Activated CD4-positive, alpha-beta T cell treated with anti-CD3 and anti-CD28 coated beads for 36 hours (primary cell): ENCODE measurements at regions not wholly inside any gene's neighbourhood (a gene's known extent, or its start where the extent isn't known, plus 50 kb on each side); places are given as distances from the start of the nearest gene placed in this dataset.

Experiments used
- ATAC-seq: fragments of 200-7000 bp; cut with Tn5 transposase; one replicate; pipeline ENCODE4 v1.10.0; 2021; ENCODE audit warnings: mild to moderate bottlenecking, moderate library complexity
- CTCF ChIA-PET: fragments of 350-600 bp; sonication (Branson Sonifier 250); formaldehyde crosslinking; loops from one replicate; lab custom pipeline; 2021; ENCODE audit warnings: antibody characterized with exemption; lab: Charles Lee
- POLR2A ChIA-PET: fragments of 350-600 bp; sonication (Branson Sonifier 250); formaldehyde crosslinking; loops from one replicate; lab custom pipeline; 2021; ENCODE audit warnings: antibody characterized with exemption, inconsistent platforms; lab: Charles Lee
- DNase-seq: peaks from one replicate; pipeline ENCODE4 v3.0.0-alpha.2; 2020
- H3K27ac Mint-ChIP-seq: one replicate; pipeline ENCODE4 v1.8.0; 2021; ENCODE audit warnings: mixed read lengths
- H3K27me3 Mint-ChIP-seq: one replicate; pipeline ENCODE4 v1.8.0; 2021; ENCODE audit warnings: mixed read lengths
- H3K36me3 Mint-ChIP-seq: one replicate; pipeline ENCODE4 v1.8.0; 2021; ENCODE audit warnings: low read depth, mixed read lengths
- H3K4me1 Mint-ChIP-seq: one replicate; pipeline ENCODE4 v1.8.0; 2021; ENCODE audit warnings: mixed read lengths
- H3K4me3 Mint-ChIP-seq: one replicate; pipeline ENCODE4 v1.8.0; 2021; ENCODE audit warnings: mild to moderate bottlenecking, moderate library complexity, mixed read lengths
- H3K9me3 Mint-ChIP-seq: one replicate; pipeline ENCODE4 v1.8.0; 2021; ENCODE audit warnings: low read depth, mixed read lengths
- intact Hi-C, 2 experiments: fragments of 100-400 bp; cut with DNase I in 1 of 2; cut with micrococcal nuclease in 1 of 2; formaldehyde crosslinking; loops; one replicate each; pipeline versions ENCODE4 v1.14.2 to v1.15.1; 2022 to 2024; cut with DNase I, micrococcal nuclease

DNA sequence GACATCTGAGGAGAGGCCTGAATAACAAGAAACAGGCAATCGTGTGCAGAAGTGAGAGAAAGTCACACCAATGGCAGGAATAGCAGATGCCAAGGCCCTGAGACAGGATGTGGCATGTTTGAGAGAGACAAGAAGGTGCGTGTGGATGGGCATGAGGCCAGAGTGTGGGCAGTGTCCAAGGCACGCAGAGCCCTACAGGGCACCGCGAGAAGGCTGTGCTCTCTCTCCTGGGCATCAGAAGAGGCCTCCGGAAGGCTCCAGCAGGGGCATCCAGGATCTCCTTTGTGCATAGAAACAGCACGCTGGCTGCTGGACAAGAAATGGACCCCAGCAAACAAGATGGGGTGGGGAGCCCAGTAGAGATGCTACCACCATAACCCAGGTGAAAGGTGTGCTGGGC, 239.0 kb upstream of the RAB6C start:
- DNase-seq, result no peak
- no peak overlapping the region for H3K4me3 Mint-ChIP-seq
- no peaks in the 10 kb centered on the region for H3K4me1 Mint-ChIP-seq
- ChIA-PET POLR2A (no interaction called here), CTCF (no interaction called here)
- no peak for ATAC-seq
- no peaks in the 10 kb centered on the region for H3K27me3 Mint-ChIP-seq
- intact Hi-C loops, result no loop called here
- no peaks in the 10 kb centered on the region for H3K9me3 Mint-ChIP-seq
- no peaks in the 10 kb centered on the region for H3K36me3 Mint-ChIP-seq
- H3K27ac Mint-ChIP-seq, result no peak overlapping the region

DNA sequence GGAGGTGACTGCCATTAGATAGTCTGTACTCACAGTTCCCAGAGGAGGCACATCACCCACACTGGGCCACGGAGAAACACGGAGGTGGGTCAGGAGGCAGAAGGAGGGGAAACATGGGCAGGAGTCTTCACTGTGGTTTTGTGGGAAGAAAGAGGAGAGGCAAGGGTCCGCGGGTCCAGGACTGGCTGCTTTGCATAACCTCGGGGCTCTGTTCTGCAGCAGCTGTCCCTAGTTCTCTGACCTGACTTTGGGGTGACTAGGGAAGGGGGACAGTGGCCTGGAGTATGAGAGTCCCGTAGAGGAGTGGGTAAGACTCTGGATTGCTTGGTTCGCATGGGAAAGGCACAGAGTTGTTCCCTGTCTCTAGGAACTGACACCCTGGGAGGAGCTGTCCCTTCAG, 238.3 kb upstream of the RAB6C start:
- intact Hi-C loops, result no loop called here
- no peak overlapping the region for H3K27ac Mint-ChIP-seq
- H3K27me3 Mint-ChIP-seq, result peaks cover 3% of the 10 kb centered on the region
- ChIA-PET CTCF (interaction anchor here (0.6 kb wide), 1 partner anchor 1413 kb away, joined by 3 read pairs; no protein-coding TSS in a partner anchor), POLR2A (no interaction called here)
- H3K4me1 Mint-ChIP-seq, result no peaks in the 10 kb centered on the region
- DNase-seq (no peak), ATAC-seq (no peak)
- H3K4me3 Mint-ChIP-seq, result no peak overlapping the region
- H3K36me3 Mint-ChIP-seq, result no peaks in the 10 kb centered on the region
- H3K9me3 Mint-ChIP-seq, result no peaks in the 10 kb centered on the region

- ATAC-seq (no peak), DNase-seq (no peak)
- no peak overlapping the region for H3K27ac Mint-ChIP-seq
- ChIA-PET POLR2A (no interaction called here), CTCF (interaction anchor here (0.6 kb wide), 1 partner anchor 1413 kb away, joined by 3 read pairs; no protein-coding TSS in a partner anchor)
- no peaks in the 10 kb centered on the region for H3K36me3 Mint-ChIP-seq
- peaks cover 7% of the 10 kb centered on the region for H3K27me3 Mint-ChIP-seq
- no peak overlapping the region for H3K4me3 Mint-ChIP-seq
- H3K4me1 Mint-ChIP-seq, result no peaks in the 10 kb centered on the region
- intact Hi-C loops, result no loop called here
- H3K9me3 Mint-ChIP-seq, result no peaks in the 10 kb centered on the region
Measured at GRCh38 chr2:129741623-129742022, 237.8 kb upstream of the RAB6C start.

- POLR2A ChIA-PET, result no interaction called here
- no peaks in the 10 kb centered on the region for H3K36me3 Mint-ChIP-seq
- DNase-seq (no peak), ATAC-seq (no peak)
- H3K27ac Mint-ChIP-seq, result no peak overlapping the region
- CTCF ChIA-PET, result no interaction called here
- H3K4me1 Mint-ChIP-seq, result no peaks in the 10 kb centered on the region
- no peak overlapping the region for H3K4me3 Mint-ChIP-seq
- intact Hi-C loops, result no loop called here
- peaks cover 11% of the 10 kb centered on the region for H3K27me3 Mint-ChIP-seq
- no peaks in the 10 kb centered on the region for H3K9me3 Mint-ChIP-seq
Measured at GRCh38 chr2:129742415-129743180, 236.9 kb upstream of the RAB6C start.

DNA sequence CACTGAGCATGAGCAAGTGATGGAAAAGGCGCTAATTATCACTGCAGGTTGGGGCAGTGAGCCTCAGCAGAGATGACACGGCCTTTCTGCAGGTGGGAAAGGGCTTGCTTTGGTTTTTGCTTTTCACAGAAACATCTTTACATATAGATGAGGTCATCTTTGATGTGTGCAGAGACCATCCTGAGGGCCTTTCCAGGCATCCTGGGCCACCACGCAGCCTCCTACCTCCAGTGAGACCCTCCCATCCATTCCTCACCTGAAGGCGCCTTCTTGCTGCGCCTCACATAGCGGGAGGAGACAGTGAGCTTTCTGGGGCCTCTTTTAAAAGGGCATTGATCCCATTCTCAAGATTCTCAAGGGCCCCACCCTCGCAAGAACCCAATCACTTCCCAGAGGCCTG, 235.3 kb upstream of the RAB6C start:
- H3K36me3 Mint-ChIP-seq, result no peaks in the 10 kb centered on the region
- ATAC-seq, result no peak
- POLR2A ChIA-PET, result no interaction called here

DNA sequence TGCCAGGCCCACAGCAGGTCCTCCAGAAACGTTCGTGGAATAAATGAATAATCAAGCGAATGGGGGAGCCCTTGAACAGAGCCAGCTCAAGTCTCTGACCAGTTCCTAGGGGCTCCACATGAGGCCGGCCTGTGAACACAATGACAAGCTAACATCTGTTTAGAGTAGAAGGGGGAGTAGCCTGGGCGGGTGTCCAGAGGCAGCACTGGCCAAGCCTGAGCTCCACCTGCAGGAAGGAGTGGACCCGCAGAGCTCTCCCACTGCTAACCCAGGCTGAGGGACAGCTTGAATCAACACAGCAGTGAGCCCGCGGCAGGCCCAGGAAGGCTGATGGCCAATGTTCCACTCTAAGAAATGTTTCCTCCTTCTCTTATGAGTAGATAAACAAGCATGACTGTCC, 234.8 kb upstream of the RAB6C start:
- intact Hi-C loops, result no loop called here
- peaks cover 11% of the 10 kb centered on the region for H3K27me3 Mint-ChIP-seq
- CTCF ChIA-PET, result interaction anchor here (0.6 kb wide), 1 partner anchor 23 kb away, joined by 3 read pairs; no protein-coding TSS in a partner anchor
- no peaks in the 10 kb centered on the region for H3K36me3 Mint-ChIP-seq
- no peak for ATAC-seq
- no peaks in the 10 kb centered on the region for H3K4me1 Mint-ChIP-seq
- H3K9me3 Mint-ChIP-seq, result no peaks in the 10 kb centered on the region
- H3K27ac Mint-ChIP-seq, result no peak overlapping the region
- no peak overlapping the region for H3K4me3 Mint-ChIP-seq
- POLR2A ChIA-PET, result no interaction called here
- no peak for DNase-seq

More for the DNA sequence above, 235.3 kb upstream of the RAB6C start:
- H3K9me3 Mint-ChIP-seq, result no peaks in the 10 kb centered on the region
- CTCF ChIA-PET, result interaction anchor here (0.6 kb wide), 1 partner anchor 23 kb away, joined by 3 read pairs; no protein-coding TSS in a partner anchor
- peaks cover 11% of the 10 kb centered on the region for H3K27me3 Mint-ChIP-seq
- H3K4me3 Mint-ChIP-seq, result no peak overlapping the region
- DNase-seq, result no peak
- no peaks in the 10 kb centered on the region for H3K4me1 Mint-ChIP-seq
- intact Hi-C loops, result no loop called here
- no peak overlapping the region for H3K27ac Mint-ChIP-seq

DNA sequence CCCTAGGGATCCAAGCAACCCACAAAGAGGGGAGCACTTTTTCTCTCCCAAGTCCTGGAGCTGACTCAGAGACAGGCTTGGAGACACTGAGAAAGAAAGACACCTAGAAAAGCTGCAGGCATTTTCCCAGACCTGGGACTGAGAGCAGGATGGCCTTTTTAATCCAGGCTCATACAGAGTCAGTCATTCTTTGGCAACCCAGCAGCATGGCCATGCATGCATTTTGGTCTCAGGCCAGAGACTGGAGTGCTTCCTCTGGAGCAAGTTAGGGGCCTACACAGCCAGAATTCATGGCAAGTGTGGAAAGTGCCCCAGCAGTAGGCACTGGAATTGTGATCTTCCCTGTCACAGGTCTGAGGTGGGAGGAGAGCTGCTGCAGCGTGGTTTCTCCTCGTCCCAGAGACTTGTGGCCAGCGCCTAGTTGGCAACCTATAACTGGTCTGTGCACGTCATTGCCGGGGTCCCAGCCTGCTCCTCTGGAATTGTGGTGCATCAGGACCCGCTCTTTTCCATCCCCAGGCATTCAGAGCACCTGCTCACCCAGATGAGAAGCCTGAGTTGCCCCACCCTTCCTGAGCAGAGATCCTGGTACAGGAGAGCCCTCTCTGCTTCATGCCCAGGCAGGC, 231.9 kb upstream of the RAB6C start:
- CTCF ChIA-PET, result interaction anchor here (0.6 kb wide), 1 partner anchor 280 kb away, joined by 3 read pairs; no protein-coding TSS in a partner anchor
- ATAC-seq (no peak), DNase-seq (no peak)
- POLR2A ChIA-PET, result no interaction called here
- intact Hi-C loops, result no loop called here
- Mint-ChIP-seq H3K27me3 (peaks cover 11% of the 10 kb centered on the region), H3K4me3 (no peak overlapping the region), H3K27ac (no peak overlapping the region), H3K36me3 (no peaks in the 10 kb centered on the region), H3K4me1 (no peaks in the 10 kb centered on the region), H3K9me3 (no peaks in the 10 kb centered on the region)

- intact Hi-C loops, result no loop called here
- ChIA-PET POLR2A (no interaction called here), CTCF (interaction anchor here (0.6 kb wide), 1 partner anchor 281 kb away, joined by 3 read pairs; no protein-coding TSS in a partner anchor)
- ATAC-seq, result no peak
- no peaks in the 10 kb centered on the region for H3K36me3 Mint-ChIP-seq
- no peak overlapping the region for H3K27ac Mint-ChIP-seq
- H3K4me1 Mint-ChIP-seq, result no peaks in the 10 kb centered on the region
- H3K9me3 Mint-ChIP-seq, result no peaks in the 10 kb centered on the region
- H3K27me3 Mint-ChIP-seq, result peaks cover 11% of the 10 kb centered on the region
- DNase-seq, result no peak
- H3K4me3 Mint-ChIP-seq, result no peak overlapping the region
Measured at GRCh38 chr2:129748250-129748649, 231.2 kb upstream of the RAB6C start.

- Mint-ChIP-seq H3K4me3 (no peak overlapping the region), H3K9me3 (no peaks in the 10 kb centered on the region), H3K36me3 (no peaks in the 10 kb centered on the region), H3K27ac (no peak overlapping the region), H3K4me1 (no peaks in the 10 kb centered on the region), H3K27me3 (peaks cover 11% of the 10 kb centered on the region)
- no peak for DNase-seq
- POLR2A ChIA-PET, result interaction anchor here (0.7 kb wide), 1 partner anchor 178 kb away, joined by 3 read pairs; no protein-coding TSS in a partner anchor
- CTCF ChIA-PET, result no interaction called here
- no peak for ATAC-seq
- intact Hi-C loops, result no loop called here
Measured at GRCh38 chr2:129748653-129749052, 230.8 kb upstream of the RAB6C start.

DNA sequence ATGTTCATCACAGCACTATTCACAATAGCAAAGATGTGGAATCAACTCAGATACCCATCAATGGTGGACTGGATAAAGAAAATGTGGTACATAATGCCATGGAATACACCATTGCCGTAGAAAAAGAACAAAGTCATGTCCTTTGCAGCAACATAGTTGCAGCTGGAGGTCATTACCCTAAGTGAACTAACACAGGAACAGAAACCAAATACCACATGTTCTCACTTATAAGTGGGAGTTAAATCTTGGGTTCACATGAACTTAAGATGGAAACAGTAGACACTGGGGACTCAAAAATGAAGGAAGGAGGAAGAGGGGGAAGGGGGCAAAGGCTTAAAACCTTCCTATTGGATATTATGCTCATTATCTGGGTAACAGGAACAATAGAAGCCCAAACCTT, 228.1 kb upstream of the RAB6C start:
- peaks cover 5% of the 10 kb centered on the region for H3K27me3 Mint-ChIP-seq
- no peaks in the 10 kb centered on the region for H3K9me3 Mint-ChIP-seq
- no peaks in the 10 kb centered on the region for H3K36me3 Mint-ChIP-seq
- H3K27ac Mint-ChIP-seq, result no peak overlapping the region
- intact Hi-C loops, result no loop called here
- H3K4me1 Mint-ChIP-seq, result no peaks in the 10 kb centered on the region
- DNase-seq (no peak), ATAC-seq (no peak)
- POLR2A ChIA-PET, result no interaction called here
- H3K4me3 Mint-ChIP-seq, result no peak overlapping the region
- CTCF ChIA-PET, result no interaction called here

DNA sequence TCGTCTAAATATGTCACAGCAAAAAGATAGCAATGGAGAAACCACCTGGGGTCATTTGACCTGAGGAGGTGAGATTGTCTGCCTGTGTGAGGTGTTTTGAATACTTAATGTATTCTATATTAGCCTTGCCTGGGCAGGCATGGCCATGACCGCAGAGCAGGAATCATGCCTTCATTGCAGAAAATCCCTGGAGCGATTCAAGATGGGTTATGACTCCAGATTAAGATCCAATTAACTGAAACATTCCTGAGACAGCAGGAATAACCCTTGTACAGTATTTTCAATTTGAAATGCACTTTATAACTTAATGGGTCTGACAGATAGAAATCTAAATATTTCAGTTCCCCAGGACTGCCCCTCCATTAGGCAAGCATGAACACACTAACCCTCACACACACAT, 227.3 kb upstream of the RAB6C start:
- H3K27ac Mint-ChIP-seq, result no peak overlapping the region
- H3K9me3 Mint-ChIP-seq, result no peaks in the 10 kb centered on the region
- CTCF ChIA-PET, result no interaction called here

DNA sequence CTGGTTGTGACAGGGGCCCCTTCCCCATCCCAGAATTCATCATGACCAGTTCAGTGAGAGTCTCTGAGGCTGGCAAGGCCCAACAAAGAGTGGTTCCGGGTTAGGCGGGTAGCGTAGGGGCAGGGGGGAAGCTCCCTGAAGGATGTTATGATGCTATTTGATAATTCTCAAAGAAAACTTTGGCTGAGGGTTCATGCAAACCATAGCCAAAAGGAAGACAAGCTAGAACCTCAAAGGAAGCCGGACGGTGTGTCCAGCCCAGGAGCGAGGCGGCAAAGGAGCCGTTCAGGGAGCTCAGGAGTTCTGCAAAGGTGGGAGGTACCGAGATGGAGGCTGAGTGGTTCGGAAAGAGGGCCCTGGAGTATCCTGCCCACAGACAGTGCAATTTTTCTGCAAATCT, 226.8 kb upstream of the RAB6C start:
- Mint-ChIP-seq H3K27me3 (no peaks in the 10 kb centered on the region), H3K4me3 (no peak overlapping the region), H3K4me1 (no peaks in the 10 kb centered on the region), H3K36me3 (no peaks in the 10 kb centered on the region), H3K27ac (no peak overlapping the region), H3K9me3 (no peaks in the 10 kb centered on the region)
- no peak for ATAC-seq
- no peak for DNase-seq
- intact Hi-C loops, result no loop called here
- POLR2A ChIA-PET, result no interaction called here
- CTCF ChIA-PET, result interaction anchor here (0.6 to 0.7 kb wide), 2 partner anchors 63 to 175 kb away, joined by 3 read pairs; no protein-coding TSS in a partner anchor

More for the DNA sequence above, 227.3 kb upstream of the RAB6C start:
- no peaks in the 10 kb centered on the region for H3K4me1 Mint-ChIP-seq
- H3K27me3 Mint-ChIP-seq, result no peaks in the 10 kb centered on the region
- POLR2A ChIA-PET, result no interaction called here
- no peak overlapping the region for H3K4me3 Mint-ChIP-seq
- intact Hi-C loops, result no loop called here
- H3K36me3 Mint-ChIP-seq, result no peaks in the 10 kb centered on the region
- DNase-seq (no peak), ATAC-seq (no peak)
